Small intestine (tissue), 7 donors: ENCODE measurements at regions not wholly inside any gene's neighbourhood (a gene's known extent, or its start where the extent isn't known, plus 50 kb on each side); places are given as distances from the start of the nearest gene placed in this dataset.

Experiments used
- DNase-seq, 2 donors: peaks; one replicate each; pipeline versions ENCODE4 v3.0.0 to v3.0.0-alpha.2; 2013
- FAIRE-seq: peaks from 2 replicates; lab custom pipeline; 2012; peaks lifted over from hg19 to GRCh38; lab: Jason Lieb, UNC
- H3K27ac ChIP-seq, 3 donors: one replicate each; pipeline ENCODE4 v1.5.1; 2013; ENCODE audit warnings: low read length in 2 of 3, mild to moderate bottlenecking in 2 of 3, control low read depth in 1 of 3, inconsistent platforms in 1 of 3, low read depth in 1 of 3, moderate library complexity in 1 of 3
- H3K27me3 ChIP-seq, 3 donors: one replicate each; pipeline ENCODE4 v1.6.1; 2013; ENCODE audit warnings: low read length in 3 of 3, inconsistent platforms in 1 of 3; ENCODE audit not compliant: control insufficient read depth in 3 of 3, insufficient read depth in 3 of 3
- H3K36me3 ChIP-seq, 3 donors: one replicate each; pipeline ENCODE4 v1.6.1; 2013; ENCODE audit warnings: low read length in 3 of 3, inconsistent platforms in 1 of 3, low read depth in 1 of 3, mild to moderate bottlenecking in 1 of 3, moderate library complexity in 1 of 3; ENCODE audit not compliant: control insufficient read depth in 3 of 3, insufficient read depth in 2 of 3
- H3K4me1 ChIP-seq, 3 donors: one replicate each; pipeline ENCODE4 v1.6.1; 2013; ENCODE audit warnings: low read length in 2 of 3, inconsistent platforms in 1 of 3, low read depth in 1 of 3, mild to moderate bottlenecking in 1 of 3, moderate library complexity in 1 of 3; ENCODE audit not compliant: control insufficient read depth in 3 of 3, insufficient read depth in 2 of 3
- H3K4me3 ChIP-seq, 3 donors: one replicate each; pipeline ENCODE4 v1.5.1; 2013; ENCODE audit warnings: low read length in 3 of 3, control low read depth in 1 of 3, inconsistent platforms in 1 of 3, low read depth in 1 of 3, mild to moderate bottlenecking in 1 of 3, moderate library complexity in 1 of 3
- H3K9me3 ChIP-seq, 2 donors: one replicate each; pipeline ENCODE4 v1.6.1; 2013; ENCODE audit warnings: low read depth in 1 of 2, low read length in 1 of 2; ENCODE audit not compliant: control insufficient read depth in 2 of 2, insufficient read depth in 1 of 2
- WGBS, 3 donors: extraction: QIAGEN DNeasy Blood & Tissue Kit; methylation state at CpG; one replicate each; pipeline ENCODE4 v1.1.7; 2013; 5-methylcytosine and 5-hydroxymethylcytosine counted together
- donor health status: healthy with polysubstance abuse.
- donor health status: control.
- donor health status: control.
- donor health status: Bipolar disorder and iron deficiency.
- donor health status: healthy.

DNA sequence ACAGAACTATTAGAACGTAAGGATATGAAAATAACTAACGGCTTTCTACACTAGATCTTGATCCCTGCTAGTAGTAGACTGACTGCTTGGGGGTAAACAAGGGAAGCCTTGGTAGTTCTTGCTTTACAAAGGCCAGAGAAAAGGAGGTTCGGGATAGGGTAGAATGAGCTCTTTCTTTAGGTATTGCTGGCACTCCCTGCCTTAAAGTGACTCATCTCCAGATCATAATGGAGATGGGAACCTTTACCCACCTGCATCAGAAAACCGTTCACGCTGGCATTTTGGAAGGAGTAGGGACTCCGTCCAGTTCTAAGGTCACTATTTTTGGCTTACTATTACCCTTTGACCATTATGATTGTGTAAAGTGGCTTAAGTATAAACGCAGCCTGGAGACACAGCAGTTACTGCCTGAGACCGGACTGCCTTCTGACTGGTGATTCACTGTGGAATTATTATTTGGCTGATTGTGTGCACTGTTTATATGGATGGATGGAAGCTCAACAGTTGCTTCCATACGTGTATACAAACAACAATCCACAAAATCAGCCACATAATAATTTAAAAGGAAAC, 482.5 kb downstream of the STK39 start:
- DNase-seq (no peak), FAIRE-seq (no peak)
- 65 to 84% (median 82%) methylated on average over 9 of the region's 9 CpGs for WGBS, 3 donors

DNA sequence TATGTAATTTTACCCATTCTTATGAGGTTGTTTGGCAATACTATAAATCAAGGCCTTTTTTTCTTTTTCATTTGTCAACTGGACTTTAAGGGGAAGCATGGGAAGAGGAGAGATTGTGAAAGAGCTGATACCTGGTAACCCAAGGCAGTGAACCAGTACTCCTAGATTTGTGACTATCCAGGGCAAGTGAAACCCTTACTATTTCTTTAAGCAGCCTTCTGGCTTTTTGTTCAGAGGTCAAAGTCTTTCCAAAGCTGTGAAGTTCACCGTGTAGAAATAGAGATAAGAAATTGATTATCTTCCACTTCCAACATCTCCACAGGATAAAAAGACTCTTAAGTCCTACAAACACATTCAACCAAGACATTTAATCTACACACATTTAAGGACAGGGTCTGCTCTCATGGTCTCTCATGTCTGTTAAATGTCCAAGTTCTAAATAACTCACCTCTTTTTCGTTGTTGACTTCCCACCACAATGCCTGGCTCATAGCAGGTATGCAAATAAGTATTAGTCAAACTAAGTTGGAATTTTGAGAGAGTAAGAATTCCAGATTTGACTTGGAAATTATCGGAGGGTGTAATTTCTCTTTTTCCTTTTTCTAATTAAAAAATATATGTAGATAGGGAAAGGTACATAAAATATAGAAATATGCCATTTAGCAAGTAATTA, 485.8 kb downstream of the STK39 start:
- no peak overlapping the region for H3K4me3 ChIP-seq
- DNase-seq (peak; percentile 74 to 76), FAIRE-seq (no peak)
- no peaks in the 10 kb centered on the region for H3K27me3 ChIP-seq
- WGBS, 3 donors, result 18 to 47% (median 31%) methylated on average over 3 of the region's 3 CpGs
- no peaks in the 10 kb centered on the region for H3K9me3 ChIP-seq
- H3K4me1 ChIP-seq, result peaks cover 0 to 2% (median 0%) of the 10 kb centered on the region in 3 donors
- H3K27ac ChIP-seq, result no peak overlapping the region
- no peaks in the 10 kb centered on the region for H3K36me3 ChIP-seq

More for the DNA sequence above, 482.5 kb downstream of the STK39 start:
- Histone ChIP-seq H3K4me1 (peaks cover 0 to 2% (median 0%) of the 10 kb centered on the region in 3 donors), H3K27ac (no peak overlapping the region), H3K9me3 (no peaks in the 10 kb centered on the region), H3K36me3 (no peaks in the 10 kb centered on the region), H3K4me3 (no peak overlapping the region), H3K27me3 (no peaks in the 10 kb centered on the region)

DNA sequence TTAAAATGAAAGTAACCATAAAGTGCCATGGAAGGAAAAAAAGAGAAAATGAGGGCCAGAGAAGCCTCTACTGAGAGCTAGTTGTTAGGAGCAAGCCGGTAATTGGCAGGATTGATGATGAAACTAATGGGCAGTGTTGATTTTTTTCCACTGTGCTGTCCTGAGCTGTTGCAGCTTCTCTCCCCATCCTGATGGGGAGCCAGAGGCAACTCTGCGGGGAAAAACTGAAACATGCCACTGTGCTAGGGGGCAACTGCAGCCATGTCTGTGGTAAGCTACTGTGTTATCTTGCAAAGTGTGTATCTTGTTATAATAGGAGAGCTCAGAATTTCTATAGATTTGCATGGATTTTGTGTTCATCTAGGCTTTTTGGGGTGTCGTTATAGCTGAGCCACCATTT, 487.9 kb downstream of the STK39 start:
- no peak for DNase-seq
- Histone ChIP-seq H3K27ac (no peak overlapping the region), H3K36me3 (no peaks in the 10 kb centered on the region), H3K9me3 (no peaks in the 10 kb centered on the region), H3K4me3 (no peak overlapping the region), H3K27me3 (no peaks in the 10 kb centered on the region), H3K4me1 (peaks cover 0 to 2% (median 0%) of the 10 kb centered on the region in 3 donors)
- FAIRE-seq, result no peak
- WGBS, 3 donors, result 89 to 93% (median 91%) methylated on average over 3 of the region's 3 CpGs

DNA sequence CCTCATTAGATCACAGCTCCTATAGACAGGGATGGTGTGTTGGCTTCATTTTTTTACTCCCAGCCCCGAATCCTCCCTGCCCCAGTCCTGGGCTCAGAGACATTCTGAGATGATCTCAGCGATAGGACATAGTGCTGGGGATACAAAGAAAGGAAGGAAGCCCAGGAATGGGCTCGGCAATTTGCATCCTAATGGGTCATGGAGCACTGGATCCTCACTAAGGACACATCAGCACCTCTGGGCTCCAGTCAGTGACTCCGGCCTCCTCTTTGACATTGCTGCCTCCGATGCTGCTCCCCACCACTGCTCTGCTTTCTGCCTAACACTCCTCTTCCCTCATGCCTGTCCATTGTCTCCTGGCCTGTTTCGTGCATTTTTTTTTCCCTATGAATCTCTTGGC, 489.1 kb downstream of the STK39 start:
- no peak for FAIRE-seq
- Histone ChIP-seq H3K4me1 (peaks cover 0 to 2% (median 0%) of the 10 kb centered on the region in 3 donors), H3K27ac (no peak overlapping the region), H3K4me3 (no peak overlapping the region), H3K36me3 (no peaks in the 10 kb centered on the region), H3K27me3 (no peaks in the 10 kb centered on the region), H3K9me3 (no peaks in the 10 kb centered on the region)
- no peak for DNase-seq
- 78 to 94% (median 78%) methylated on average over 6 of the region's 6 CpGs for WGBS, 3 donors

DNA sequence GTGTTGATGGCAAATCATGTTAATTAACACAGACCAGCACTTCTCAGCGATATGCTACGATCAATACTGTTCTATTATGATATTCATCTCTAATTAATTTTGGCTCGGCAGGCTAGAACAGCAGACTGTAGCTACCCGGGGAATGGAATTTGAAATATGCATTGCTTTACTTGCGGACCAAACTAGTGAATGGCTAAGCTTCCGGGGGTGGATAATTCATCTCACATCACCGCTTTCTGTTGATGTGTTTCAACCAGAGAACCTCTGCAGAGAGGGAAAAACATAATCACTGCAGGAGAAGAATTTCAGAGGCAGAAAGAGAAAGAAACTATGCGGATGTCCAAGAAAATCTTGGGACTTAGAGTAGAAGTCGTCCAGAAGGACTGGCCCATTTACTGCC, 490.9 kb downstream of the STK39 start:
- Histone ChIP-seq H3K27ac (no peak overlapping the region), H3K4me1 (peaks cover 0 to 2% (median 0%) of the 10 kb centered on the region in 3 donors), H3K36me3 (no peaks in the 10 kb centered on the region), H3K4me3 (no peak overlapping the region), H3K27me3 (no peaks in the 10 kb centered on the region), H3K9me3 (no peaks in the 10 kb centered on the region)
- FAIRE-seq (no peak), DNase-seq (no peak)
- 65 to 86% (median 73%) methylated on average over 9 of the region's 9 CpGs for WGBS, 3 donors

DNA sequence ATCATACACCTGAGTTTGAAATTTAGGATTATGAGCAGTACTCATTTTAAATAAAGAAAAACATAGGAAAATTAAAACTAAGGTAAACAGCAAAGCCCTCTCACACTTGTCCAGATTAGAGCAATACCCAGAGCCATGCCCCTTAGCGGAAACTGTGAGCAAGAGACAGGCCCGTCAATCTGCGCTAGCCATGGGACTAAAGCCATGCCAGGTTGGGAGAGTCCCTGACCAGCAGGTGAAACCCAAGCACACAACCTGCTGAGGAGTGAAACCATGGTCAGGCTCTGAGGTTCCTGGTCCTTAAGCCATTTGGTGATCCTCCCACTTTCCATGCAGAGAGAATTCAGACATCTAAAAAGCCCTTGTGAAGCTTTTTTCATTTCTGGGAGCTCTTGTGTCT, 494.3 kb downstream of the STK39 start:
- DNase-seq (no peak), FAIRE-seq (no peak)
- Histone ChIP-seq H3K4me3 (no peak overlapping the region), H3K27ac (no peak overlapping the region), H3K4me1 (no peaks in the 10 kb centered on the region), H3K36me3 (no peaks in the 10 kb centered on the region), H3K27me3 (no peaks in the 10 kb centered on the region), H3K9me3 (no peaks in the 10 kb centered on the region)
- WGBS, 3 donors, result 88 to 96% (median 94%) methylated on average over 3 of the region's 3 CpGs

DNA sequence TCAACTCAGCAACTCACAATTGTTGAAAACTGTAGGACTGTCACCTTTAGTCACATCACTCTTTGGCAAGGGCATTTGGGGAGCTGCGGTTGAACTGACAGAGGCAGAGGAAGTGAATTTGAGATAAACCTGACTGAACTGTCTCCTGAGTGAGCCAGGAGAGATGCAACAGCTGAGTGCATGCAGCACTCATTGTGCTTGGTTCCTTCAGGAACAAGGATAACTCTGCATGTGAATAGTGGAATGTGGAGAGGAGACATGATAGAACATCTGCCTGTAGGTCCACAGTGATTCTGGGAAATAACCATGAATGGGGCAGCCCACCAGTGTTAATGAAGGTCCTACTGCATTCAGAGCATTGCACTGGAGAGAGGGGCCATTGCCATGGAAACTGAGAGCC, 494.7 kb downstream of the STK39 start:
- Histone ChIP-seq H3K27ac (no peak overlapping the region), H3K4me1 (no peaks in the 10 kb centered on the region), H3K36me3 (no peaks in the 10 kb centered on the region), H3K27me3 (no peaks in the 10 kb centered on the region), H3K9me3 (no peaks in the 10 kb centered on the region), H3K4me3 (no peak overlapping the region)
- WGBS, 3 donors, result 35 to 63% (median 56%) methylated on average over 1 of the region's 1 CpG
- FAIRE-seq (no peak), DNase-seq (no peak)

DNA sequence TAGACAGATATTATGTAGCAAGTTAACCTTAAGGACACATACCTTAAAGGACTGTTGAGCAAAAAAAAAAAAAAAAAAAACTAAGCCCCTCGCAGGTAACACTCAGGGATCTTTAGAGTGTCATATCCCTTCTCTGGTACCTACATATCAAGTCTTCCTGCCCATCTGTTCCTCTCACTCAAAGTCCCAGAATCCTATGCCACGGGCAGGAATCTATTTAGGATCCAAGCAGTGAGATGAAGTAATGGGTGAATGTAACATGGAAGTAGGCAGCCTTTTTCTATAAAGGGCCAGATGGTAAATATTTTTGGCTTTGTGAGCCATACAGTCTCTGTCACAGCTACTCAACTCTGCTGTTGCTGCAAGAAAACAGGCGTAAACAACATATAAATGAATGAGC, 496.7 kb downstream of the STK39 start:
- H3K4me1 ChIP-seq, result no peaks in the 10 kb centered on the region
- 87 to 91% (median 90%) methylated on average over 3 of the region's 3 CpGs for WGBS, 3 donors
- no peak overlapping the region for H3K4me3 ChIP-seq
- FAIRE-seq (no peak), DNase-seq (no peak)
- no peaks in the 10 kb centered on the region for H3K27me3 ChIP-seq
- no peak overlapping the region for H3K27ac ChIP-seq
- no peaks in the 10 kb centered on the region for H3K36me3 ChIP-seq
- H3K9me3 ChIP-seq, result no peaks in the 10 kb centered on the region
